Activated naive CD4-positive, alpha-beta T cell treated with anti-CD3 and anti-CD28 coated beads for 36 hours (primary cell): ENCODE measurements at regions not wholly inside any gene's neighbourhood (a gene's known extent, or its start where the extent isn't known, plus 50 kb on each side); places are given as distances from the start of the nearest gene placed in this dataset.

Experiments
- CTCF ChIA-PET: fragments of 350-600 bp; sonication (Branson Sonifier 250); formaldehyde crosslinking; loops from one replicate; lab custom pipeline; 2021; ENCODE audit warnings: antibody characterized with exemption; lab: Charles Lee
- DNase-seq: peaks from one replicate; pipeline ENCODE4 v3.0.0-alpha.2; 2020
- H3K27ac Mint-ChIP-seq: one replicate; pipeline ENCODE4 v1.8.0; 2021; ENCODE audit warnings: mild to moderate bottlenecking, mixed read lengths
- H3K27me3 Mint-ChIP-seq: one replicate; pipeline ENCODE4 v1.8.0; 2021; ENCODE audit warnings: low read depth, mixed read lengths
- H3K36me3 Mint-ChIP-seq: one replicate; pipeline ENCODE4 v1.8.0; 2021; ENCODE audit warnings: low read depth, mixed read lengths
- H3K4me1 Mint-ChIP-seq: one replicate; pipeline ENCODE4 v1.8.0; 2021; ENCODE audit warnings: low read depth, mixed read lengths
- H3K4me3 Mint-ChIP-seq: one replicate; pipeline ENCODE4 v1.8.0; 2021; ENCODE audit warnings: mild to moderate bottlenecking, moderate library complexity, mixed read lengths
- H3K9me3 Mint-ChIP-seq: one replicate; pipeline ENCODE4 v1.8.0; 2021; ENCODE audit warnings: mixed read lengths
- intact Hi-C: fragments of 100-400 bp; cut with micrococcal nuclease; formaldehyde crosslinking; loops from one replicate; pipeline ENCODE4 v1.15.1; 2023

- Mint-ChIP-seq H3K27me3 (no peaks in the 10 kb centered on the region), H3K36me3 (no peaks in the 10 kb centered on the region), H3K4me1 (no peaks in the 10 kb centered on the region), H3K4me3 (no peak overlapping the region), H3K9me3 (peaks cover 12% of the 10 kb centered on the region), H3K27ac (no peak overlapping the region)
- CTCF ChIA-PET: no interaction called here
- DNase-seq: no peak
- intact Hi-C loops: no loop called here
These were observed 51.8 kb downstream of the POM121L12 start for GRCh38 chr7:53087274-53087673.

- H3K9me3 Mint-ChIP-seq: peaks cover 12% of the 10 kb centered on the region
- no peaks in the 10 kb centered on the region for H3K4me1 Mint-ChIP-seq
- H3K4me3 Mint-ChIP-seq: no peak overlapping the region
- no peaks in the 10 kb centered on the region for H3K36me3 Mint-ChIP-seq
- CTCF ChIA-PET: no interaction called here
- intact Hi-C loops: no loop called here
- H3K27ac Mint-ChIP-seq: no peak overlapping the region
- no peak for DNase-seq
- no peaks in the 10 kb centered on the region for H3K27me3 Mint-ChIP-seq
These were observed 58.8 kb downstream of the POM121L12 start for GRCh38 chr7:53094191-53094590.

GRCh38 chr7:53094827-53095226 is 59.4 kb downstream of the POM121L12 start:
- Mint-ChIP-seq H3K27ac (no peak overlapping the region), H3K27me3 (no peaks in the 10 kb centered on the region), H3K36me3 (no peaks in the 10 kb centered on the region), H3K4me3 (no peak overlapping the region), H3K4me1 (no peaks in the 10 kb centered on the region), H3K9me3 (peaks cover 12% of the 10 kb centered on the region)
- DNase-seq: no peak
- intact Hi-C loops: no loop called here
- CTCF ChIA-PET: no interaction called here

DNA sequence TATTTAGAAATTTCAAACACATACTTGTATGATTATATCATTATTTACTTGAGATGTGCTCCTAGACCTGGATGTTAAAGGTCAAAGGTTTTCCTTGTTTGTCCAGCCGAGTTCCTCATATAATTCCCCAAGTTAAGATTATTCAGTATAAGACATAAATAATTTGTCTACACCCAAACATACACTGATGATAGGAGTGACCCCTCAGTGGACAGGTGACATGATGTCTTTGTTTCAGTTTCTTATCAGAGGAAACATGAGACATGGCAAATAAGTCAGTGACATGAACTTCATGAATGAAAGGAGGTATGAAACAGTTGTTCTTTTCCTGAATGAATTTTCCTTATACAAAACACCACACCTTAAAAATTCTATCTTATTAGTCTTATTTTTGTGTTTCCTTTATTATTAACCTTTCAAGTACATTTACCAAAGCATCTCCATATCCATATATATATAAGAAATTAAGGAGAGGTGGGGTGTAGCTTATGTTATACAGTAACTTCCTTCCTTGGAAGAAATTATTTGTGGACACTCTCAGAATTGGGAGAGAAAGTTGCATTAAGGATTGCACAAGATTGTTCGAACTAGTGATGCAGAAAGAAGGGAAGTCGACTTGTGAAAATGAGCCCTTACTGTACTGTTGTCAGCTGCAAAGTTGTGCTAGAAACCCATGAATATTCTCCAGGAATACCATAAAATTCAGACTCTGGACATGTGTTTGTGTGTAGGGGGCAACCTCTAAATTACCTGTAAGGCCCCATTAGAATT is 60.5 kb downstream of the POM121L12 start:
- Mint-ChIP-seq H3K4me3 (no peak overlapping the region), H3K9me3 (peaks cover 12% of the 10 kb centered on the region), H3K36me3 (no peaks in the 10 kb centered on the region), H3K27ac (no peak overlapping the region), H3K4me1 (no peaks in the 10 kb centered on the region), H3K27me3 (no peaks in the 10 kb centered on the region)
- DNase-seq: no peak
- intact Hi-C loops: no loop called here
- CTCF ChIA-PET: no interaction called here

DNA sequence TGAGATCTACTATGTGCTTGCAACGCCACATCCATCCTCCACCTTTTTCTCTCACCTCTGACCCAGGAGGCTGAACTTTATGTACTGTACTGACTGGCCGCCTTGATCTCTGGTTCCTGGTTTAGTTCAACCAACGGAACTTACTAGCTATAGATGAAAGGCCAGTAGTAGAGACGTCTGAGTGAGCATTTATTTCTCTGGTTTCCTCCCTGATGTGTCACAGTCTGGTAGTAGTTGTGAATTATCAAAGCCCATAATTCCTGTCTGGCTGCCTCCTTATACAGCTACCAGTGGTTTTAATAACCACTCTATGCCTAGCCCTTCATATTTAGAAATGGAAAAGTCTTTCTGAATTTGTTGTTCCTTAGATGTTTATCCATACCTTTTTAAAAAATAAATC is 64.7 kb downstream of the POM121L12 start:
- no peak for DNase-seq
- no peaks in the 10 kb centered on the region for H3K36me3 Mint-ChIP-seq
- CTCF ChIA-PET: no interaction called here
- H3K4me1 Mint-ChIP-seq: no peaks in the 10 kb centered on the region
- no peak overlapping the region for H3K27ac Mint-ChIP-seq
- H3K9me3 Mint-ChIP-seq: peaks cover 8% of the 10 kb centered on the region
- intact Hi-C loops: no loop called here
- no peaks in the 10 kb centered on the region for H3K27me3 Mint-ChIP-seq
- no peak overlapping the region for H3K4me3 Mint-ChIP-seq

DNA sequence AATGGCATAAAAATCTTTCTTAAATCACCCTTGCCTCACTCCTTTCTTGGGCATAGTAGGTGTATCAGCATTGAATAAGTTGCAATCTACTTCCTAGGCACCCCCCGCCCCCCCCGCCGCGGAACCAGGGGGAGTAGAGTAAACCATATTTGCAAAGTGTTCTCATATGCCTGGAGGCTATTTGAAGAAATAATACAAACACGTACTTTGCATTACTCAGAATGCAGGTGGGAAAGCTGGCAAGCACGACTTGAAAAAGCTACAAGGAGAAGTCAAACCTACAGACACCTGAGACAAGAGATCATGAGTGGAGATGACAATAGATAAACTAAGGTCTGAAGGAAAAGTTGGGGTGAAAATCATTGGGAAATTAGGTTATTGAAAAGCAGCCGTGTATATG is 65.6 kb downstream of the POM121L12 start:
- H3K9me3 Mint-ChIP-seq: peaks cover 10% of the 10 kb centered on the region
- no peak for DNase-seq
- no peaks in the 10 kb centered on the region for H3K27me3 Mint-ChIP-seq
- H3K4me1 Mint-ChIP-seq: no peaks in the 10 kb centered on the region
- no peak overlapping the region for H3K4me3 Mint-ChIP-seq
- no peaks in the 10 kb centered on the region for H3K36me3 Mint-ChIP-seq
- no peak overlapping the region for H3K27ac Mint-ChIP-seq
- intact Hi-C loops: no loop called here
- CTCF ChIA-PET: no interaction called here

GRCh38 chr7:53110425-53110824 is 75.0 kb downstream of the POM121L12 start:
- Mint-ChIP-seq H3K4me1 (no peaks in the 10 kb centered on the region), H3K9me3 (peaks cover 5% of the 10 kb centered on the region), H3K36me3 (no peaks in the 10 kb centered on the region), H3K4me3 (no peak overlapping the region), H3K27ac (no peak overlapping the region), H3K27me3 (no peaks in the 10 kb centered on the region)
- DNase-seq: no peak
- CTCF ChIA-PET: no interaction called here
- intact Hi-C loops: no loop called here

- Mint-ChIP-seq H3K27me3 (no peaks in the 10 kb centered on the region), H3K4me1 (no peaks in the 10 kb centered on the region), H3K36me3 (no peaks in the 10 kb centered on the region), H3K4me3 (no peak overlapping the region), H3K27ac (no peak overlapping the region), H3K9me3 (peaks cover 5% of the 10 kb centered on the region)
- CTCF ChIA-PET: no interaction called here
- intact Hi-C loops: no loop called here
- no peak for DNase-seq
These were observed 75.6 kb downstream of the POM121L12 start for GRCh38 chr7:53111031-53111430.

DNA sequence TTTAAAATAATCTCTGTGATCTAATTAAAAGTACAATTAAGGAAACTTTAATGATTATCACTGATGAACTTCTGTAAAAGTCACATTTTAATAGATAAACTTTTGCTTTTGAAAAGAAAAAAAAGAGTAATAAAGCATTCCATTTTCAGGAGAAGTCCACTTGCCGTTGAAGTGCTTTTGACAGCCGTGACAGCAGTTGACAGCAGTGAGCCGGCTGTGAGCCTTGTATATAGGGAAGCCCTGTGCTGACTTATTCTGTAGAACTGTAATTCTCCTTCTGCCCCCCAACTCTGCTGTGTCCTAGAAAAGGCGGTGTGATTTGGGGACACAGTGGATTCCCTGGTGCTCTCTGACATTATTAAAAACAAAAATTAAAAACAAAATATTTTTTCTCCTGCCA is 78.0 kb downstream of the POM121L12 start:
- H3K9me3 Mint-ChIP-seq: peaks cover 5% of the 10 kb centered on the region
- H3K4me3 Mint-ChIP-seq: no peak overlapping the region
- H3K4me1 Mint-ChIP-seq: no peaks in the 10 kb centered on the region
- H3K36me3 Mint-ChIP-seq: no peaks in the 10 kb centered on the region
- no peaks in the 10 kb centered on the region for H3K27me3 Mint-ChIP-seq
- H3K27ac Mint-ChIP-seq: no peak overlapping the region
- no peak for DNase-seq
- intact Hi-C loops: no loop called here
- CTCF ChIA-PET: no interaction called here

DNA sequence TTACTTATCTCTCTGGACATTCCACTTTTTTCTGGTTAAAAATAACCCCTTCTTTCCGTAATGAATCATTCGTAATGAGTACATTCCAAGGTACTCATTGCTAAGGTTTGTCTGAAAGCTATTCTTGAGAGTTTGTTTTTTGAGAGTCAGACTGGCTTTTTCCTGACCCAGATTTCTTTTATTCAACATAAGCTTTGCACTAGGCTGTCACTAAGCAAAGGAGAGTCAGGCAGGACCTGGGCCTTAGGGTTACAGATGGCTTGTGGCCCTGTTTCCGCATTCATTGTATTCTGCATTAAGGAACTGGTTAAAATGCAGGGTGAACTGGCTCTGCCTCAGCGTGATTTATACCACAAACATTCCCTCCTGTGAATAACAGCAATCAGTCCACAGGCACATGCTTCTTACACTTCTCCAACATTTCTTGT is 84.1 kb downstream of the POM121L12 start:
- Mint-ChIP-seq H3K4me1 (no peaks in the 10 kb centered on the region), H3K36me3 (no peaks in the 10 kb centered on the region), H3K9me3 (peaks cover 6% of the 10 kb centered on the region), H3K4me3 (no peak overlapping the region), H3K27ac (no peak overlapping the region), H3K27me3 (no peaks in the 10 kb centered on the region)
- DNase-seq: no peak
- intact Hi-C loops: no loop called here
- CTCF ChIA-PET: no interaction called here

DNA sequence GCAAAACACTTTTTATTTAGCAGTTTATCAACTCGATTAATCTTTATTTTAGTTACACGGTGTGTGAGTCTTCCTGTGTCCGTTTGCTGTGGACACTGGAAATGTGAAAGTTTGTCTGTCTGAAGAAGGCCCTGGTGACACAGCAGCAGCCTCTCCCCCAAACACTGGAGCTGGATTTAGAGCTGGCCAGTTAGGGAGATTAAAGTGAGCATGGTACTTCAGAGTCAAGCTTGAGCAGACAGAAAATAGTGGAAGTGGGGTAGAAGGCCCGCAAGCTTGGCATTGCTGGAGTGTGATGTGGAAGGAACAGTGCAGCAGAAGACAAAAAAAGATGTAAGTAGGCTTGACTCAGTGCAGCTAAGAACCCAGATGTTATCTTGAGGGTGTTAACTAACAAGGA is 85.9 kb downstream of the POM121L12 start:
- no peak for DNase-seq
- Mint-ChIP-seq H3K4me1 (no peaks in the 10 kb centered on the region), H3K27me3 (no peaks in the 10 kb centered on the region), H3K4me3 (no peak overlapping the region), H3K27ac (no peak overlapping the region), H3K9me3 (peaks cover 6% of the 10 kb centered on the region), H3K36me3 (no peaks in the 10 kb centered on the region)
- intact Hi-C loops: no loop called here
- CTCF ChIA-PET: no interaction called here

DNA sequence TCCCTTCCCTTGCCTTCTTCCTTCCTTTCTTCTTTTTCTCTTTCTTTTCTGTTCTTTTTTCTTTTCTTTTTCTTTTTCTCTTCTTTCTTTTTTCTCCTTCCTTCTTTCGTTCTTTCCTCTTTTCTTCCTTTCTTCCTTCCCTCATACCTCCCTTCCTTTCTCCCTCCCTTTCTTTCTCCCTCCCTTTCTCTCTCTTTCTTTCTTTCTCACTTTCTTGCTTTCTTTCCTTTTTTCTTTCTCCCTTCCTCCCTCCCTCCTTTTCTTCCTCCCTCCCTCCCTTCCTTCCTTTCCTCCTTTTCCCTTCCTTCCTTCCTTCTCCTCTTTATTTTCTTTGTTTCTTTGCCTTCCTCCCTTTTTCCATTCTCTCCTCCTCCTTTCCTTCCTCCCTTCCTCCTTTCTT is 96.3 kb downstream of the POM121L12 start:
- H3K4me3 Mint-ChIP-seq: no peak overlapping the region
- CTCF ChIA-PET: no interaction called here
- no peak for DNase-seq
- H3K27ac Mint-ChIP-seq: no peak overlapping the region
- no peaks in the 10 kb centered on the region for H3K27me3 Mint-ChIP-seq
- peaks cover 6% of the 10 kb centered on the region for H3K9me3 Mint-ChIP-seq
- H3K36me3 Mint-ChIP-seq: no peaks in the 10 kb centered on the region
- no peaks in the 10 kb centered on the region for H3K4me1 Mint-ChIP-seq
- intact Hi-C loops: no loop called here

- Mint-ChIP-seq H3K9me3 (peaks cover 14% of the 10 kb centered on the region), H3K36me3 (no peaks in the 10 kb centered on the region), H3K27me3 (no peaks in the 10 kb centered on the region), H3K27ac (no peak overlapping the region), H3K4me3 (no peak overlapping the region), H3K4me1 (no peaks in the 10 kb centered on the region)
- intact Hi-C loops: no loop called here
- CTCF ChIA-PET: no interaction called here
- no peak for DNase-seq
These were observed 116.1 kb downstream of the POM121L12 start for GRCh38 chr7:53151496-53151895.
